ENCODE measurements at regions not wholly inside any gene's neighbourhood (a gene's known extent, or its start where the extent isn't known, plus 50 kb on each side); places are given as distances from the start of the nearest gene placed in this dataset.

DNA sequence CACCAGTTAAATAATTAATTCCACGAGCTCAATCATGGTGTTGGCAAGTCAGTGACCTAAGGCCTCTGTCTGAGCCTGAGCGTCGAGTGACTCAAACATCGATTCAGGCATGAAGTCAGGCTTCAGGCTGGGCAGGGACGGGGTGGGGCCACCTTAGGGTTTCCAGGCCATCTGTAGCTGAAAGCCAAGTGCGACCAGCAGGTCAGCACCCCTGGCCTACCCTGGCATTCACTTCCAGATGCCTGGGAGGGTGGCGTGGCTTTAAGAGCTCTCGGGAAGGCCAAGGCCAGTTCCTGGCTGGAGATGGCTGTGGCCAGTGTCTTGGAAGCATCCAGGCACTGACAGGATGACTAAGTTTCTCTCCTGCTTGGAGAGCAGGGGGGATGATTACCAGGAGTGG lies 113.4 kb downstream of the DACT2 start:
- TF ChIP-seq CTCF (IDR thresholded peaks at IDR 0.05) (no peak), POLR2A (IDR thresholded peaks at IDR 0.05) (no peak)

Data from ovary (tissue), 3 donors.